T47D (cell line): ENCODE measurements at regions not wholly inside any gene's neighbourhood (a gene's known extent, or its start where the extent isn't known, plus 50 kb on each side); places are given as distances from the start of the nearest gene placed in this dataset.

Source experiments
- DNase-seq, 2 experiments: peaks; one replicate each; pipeline versions ENCODE4 v3.0.0 to v3.0.0-alpha.2; 2011 to 2012; ENCODE audit warnings: low read depth in 1 of 2, low spot score in 1 of 2
- JUND ChIP-seq: IDR thresholded peaks from 2 replicates; pipeline ENCODE4 v1.6.1; 2012; ENCODE audit warnings: low read depth
- in situ Hi-C: cut with HindIII; loops from 2 replicates; pipeline ENCODE4 v1.10.0; 2016; ENCODE audit warnings: low sequenced_read_pairs, low pct_unique_long_range_greater_than_20kb

- no peak for DNase-seq
- no peak for TF ChIP-seq JUND
- in situ Hi-C loops, result no loop called here
Observed at GRCh38 chr3:6177417-6177816, 683.5 kb upstream of the GRM7 start.

GRCh38 chr3:6179761-6180160 is 681.2 kb upstream of the GRM7 start:
- no peak for TF ChIP-seq JUND
- DNase-seq, result no peak
- in situ Hi-C loops, result no loop called here

DNA sequence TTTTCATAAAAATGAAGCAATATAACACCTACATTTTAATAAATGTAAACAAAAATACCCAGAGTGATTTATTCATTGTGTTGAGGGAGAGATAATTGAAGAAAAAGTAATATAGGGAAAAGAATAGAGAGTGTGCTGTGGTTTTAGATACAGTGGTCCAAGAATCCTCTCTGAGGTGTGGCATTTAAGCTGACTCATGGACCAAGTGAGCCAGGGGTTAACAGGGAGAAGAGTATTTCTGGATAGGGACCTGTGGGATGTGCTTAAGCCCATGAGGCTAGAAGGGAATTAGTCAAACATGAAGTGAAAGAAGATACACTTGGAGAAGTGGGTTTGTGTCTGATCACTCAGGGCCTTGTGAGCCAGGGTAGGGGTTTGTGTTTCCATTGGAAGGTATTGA is 680.7 kb upstream of the GRM7 start:
- no peak for DNase-seq
- in situ Hi-C loops, result no loop called here
- TF ChIP-seq JUND, result no peak

GRCh38 chr3:6182476-6182875 is 678.4 kb upstream of the GRM7 start:
- DNase-seq, result no peak
- no peak for TF ChIP-seq JUND
- in situ Hi-C loops, result no loop called here

DNA sequence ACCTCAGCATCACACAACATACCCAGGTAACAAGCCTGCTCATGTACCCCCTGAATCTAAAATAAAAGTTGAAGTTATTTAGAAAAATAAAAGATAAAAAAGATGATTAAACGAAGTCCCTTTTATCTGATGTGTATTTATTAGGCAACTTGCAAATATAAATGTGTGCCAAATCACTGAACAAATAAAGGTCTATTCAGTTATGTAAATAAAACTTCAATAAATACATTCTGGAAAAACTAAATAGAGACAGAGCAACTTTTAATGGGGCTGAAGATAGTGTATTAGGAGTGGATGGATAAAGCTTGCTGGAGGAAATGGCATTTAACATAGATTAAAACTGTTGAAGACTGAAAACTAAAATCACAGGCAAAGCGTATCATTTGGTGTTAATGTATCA is 678.0 kb upstream of the GRM7 start:
- DNase-seq, result no peak
- in situ Hi-C loops, result no loop called here
- TF ChIP-seq JUND, result no peak

- no peak for TF ChIP-seq JUND
- no peak for DNase-seq
- in situ Hi-C loops, result no loop called here
Observed at GRCh38 chr3:6189384-6189783, 671.5 kb upstream of the GRM7 start.

DNA sequence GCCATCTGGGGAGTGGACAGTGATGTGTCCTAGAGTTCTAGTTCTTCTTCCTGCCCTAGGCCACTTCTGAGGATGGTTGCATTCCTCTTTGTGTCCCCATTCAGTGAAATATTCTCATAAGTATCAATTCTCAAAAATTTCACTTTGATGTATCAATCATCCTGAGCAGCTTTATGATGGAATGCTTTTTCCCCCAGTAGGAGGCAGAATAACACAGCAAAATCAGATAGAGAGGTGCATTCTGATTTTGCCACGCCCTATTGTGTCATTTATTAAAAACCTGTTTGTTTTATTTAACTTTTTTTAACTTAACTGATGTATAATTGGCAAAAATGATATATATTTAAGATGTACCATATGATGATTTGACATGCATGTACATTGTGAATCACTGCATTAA is 656.0 kb upstream of the GRM7 start:
- in situ Hi-C loops, result no loop called here
- no peak for DNase-seq
- no peak for TF ChIP-seq JUND

DNA sequence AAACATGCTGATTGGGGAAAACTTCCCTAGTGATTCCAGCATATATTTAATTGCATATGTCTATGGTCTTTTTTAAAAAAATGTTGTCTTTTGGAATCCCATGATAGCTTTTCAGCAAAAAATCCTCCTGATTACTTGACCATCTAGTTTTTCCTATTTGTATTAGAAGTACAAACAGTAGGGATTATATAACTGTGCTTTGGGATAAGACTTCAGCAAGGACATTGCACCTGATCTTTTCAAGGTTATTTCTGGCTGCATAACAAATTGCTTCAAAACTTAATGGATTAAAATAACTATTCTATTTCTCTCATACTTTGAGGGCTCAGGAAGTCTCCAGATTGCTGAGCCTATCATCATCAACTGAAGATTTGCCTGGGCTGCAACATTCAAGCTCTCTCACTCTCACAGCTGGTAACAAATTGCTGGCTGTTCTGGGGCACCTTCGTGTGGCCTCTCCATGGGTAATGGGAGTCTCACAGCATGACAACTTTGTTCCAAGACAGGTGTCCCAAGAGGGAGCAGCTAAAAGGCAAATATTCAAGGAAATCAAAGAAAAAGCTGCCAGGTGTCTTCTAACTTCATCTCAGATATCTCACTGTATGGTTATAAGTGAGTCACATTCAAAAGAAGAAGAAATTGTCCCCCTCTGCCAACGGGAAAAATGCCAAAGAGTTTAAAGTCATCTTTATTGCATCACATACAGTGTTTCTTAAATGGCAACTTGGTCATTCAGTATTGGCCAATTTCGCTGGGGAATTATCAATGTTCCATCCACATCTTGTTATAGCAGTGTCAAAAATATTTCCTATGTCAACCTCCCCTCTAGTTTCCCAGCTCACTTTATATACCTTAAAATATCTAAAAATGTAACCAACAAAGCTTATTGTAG is 644.5 kb upstream of the GRM7 start:
- TF ChIP-seq JUND, result no peak
- DNase-seq, result no peak
- in situ Hi-C loops, result no loop called here

DNA sequence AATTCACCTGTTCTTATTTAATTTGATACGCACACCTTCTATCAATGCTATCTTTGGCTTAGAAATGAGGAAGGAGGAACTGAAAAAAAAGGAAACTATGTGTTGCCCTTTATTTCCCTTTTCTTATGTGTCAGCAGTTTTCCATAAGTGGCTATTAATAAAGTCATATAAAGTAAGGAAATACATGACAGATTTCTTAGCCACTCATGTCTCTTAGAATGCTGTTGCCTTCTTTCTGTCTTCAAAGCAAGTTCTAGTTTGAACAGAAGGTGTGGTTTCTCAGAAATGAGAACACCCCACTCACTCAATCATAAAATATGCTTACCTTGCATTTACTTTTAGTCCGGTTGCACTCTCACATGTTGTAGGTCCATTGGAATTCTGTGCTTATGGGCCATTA is 640.5 kb upstream of the GRM7 start:
- in situ Hi-C loops, result no loop called here
- DNase-seq, result no peak
- no peak for TF ChIP-seq JUND

GRCh38 chr3:6222069-6222468 is 638.8 kb upstream of the GRM7 start:
- in situ Hi-C loops, result no loop called here
- no peak for TF ChIP-seq JUND
- DNase-seq, result no peak

DNA sequence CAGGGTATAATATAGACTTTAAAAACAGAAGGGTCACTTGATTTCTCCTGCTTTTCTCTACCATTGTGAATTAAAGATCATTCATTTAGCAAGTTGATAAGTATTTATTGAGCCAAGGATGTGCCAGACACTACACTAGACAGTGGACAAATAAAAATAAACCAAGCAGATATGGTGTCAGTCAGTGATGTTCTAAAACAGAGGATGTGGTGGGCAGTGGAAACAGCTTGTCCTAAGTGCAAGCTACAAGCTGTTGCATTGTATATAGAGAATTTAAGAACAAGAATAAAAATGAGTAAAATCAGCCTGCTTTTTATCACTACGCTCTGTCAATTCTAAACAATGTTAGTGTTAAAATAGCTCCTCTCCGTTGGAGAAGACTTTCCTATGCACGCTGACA is 637.3 kb upstream of the GRM7 start:
- no peak for DNase-seq
- in situ Hi-C loops, result no loop called here
- no peak for TF ChIP-seq JUND

- in situ Hi-C loops, result no loop called here
- no peak for TF ChIP-seq JUND
- no peak for DNase-seq
Observed at GRCh38 chr3:6228958-6229683, 631.8 kb upstream of the GRM7 start.

DNA sequence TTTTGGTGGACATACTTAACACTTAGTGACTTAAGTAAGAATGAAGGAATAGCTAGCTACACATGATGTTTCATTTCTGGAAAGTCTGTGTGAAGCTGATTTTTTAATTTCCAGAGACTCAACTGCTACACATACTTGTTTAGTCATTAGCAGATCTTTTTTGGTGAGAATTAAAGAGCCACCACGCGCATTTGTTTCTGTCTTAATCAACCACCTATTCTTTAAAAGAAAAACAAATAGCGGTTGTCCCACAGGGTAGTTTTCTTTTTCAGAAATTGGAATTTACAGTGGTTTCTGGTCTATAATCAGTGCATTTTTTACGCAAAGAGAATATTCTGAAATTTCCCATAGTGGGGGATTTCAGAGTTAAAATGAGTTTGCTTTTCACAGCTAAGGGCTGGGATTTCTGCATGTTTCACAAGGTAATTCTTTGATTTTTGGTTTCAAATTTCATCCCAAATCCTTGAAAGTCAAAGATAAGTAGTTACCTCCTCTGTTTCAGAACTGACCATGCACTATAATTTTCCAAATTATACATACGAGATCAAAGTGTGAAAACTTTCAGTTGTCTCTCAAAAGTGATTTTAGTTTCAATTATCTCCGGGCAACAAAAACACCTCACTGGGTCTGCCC is 631.0 kb upstream of the GRM7 start:
- TF ChIP-seq JUND, result no peak
- in situ Hi-C loops, result no loop called here
- no peak for DNase-seq
